VCaP (cell line): ENCODE measurements at regions not wholly inside any gene's neighbourhood (a gene's known extent, or its start where the extent isn't known, plus 50 kb on each side); places are given as distances from the start of the nearest gene placed in this dataset.
"Not testable (repeated sequence)": the region's sequence is repeated elsewhere in the genome, so short reads cannot be mapped to it uniquely, and the experiment has no call there.

Source experiments
- H3K27ac ChIP-seq: fragments of 450-650 bp; 2 replicates; pipeline ENCODE4 v1.5.1; 2017
- TF ChIP-seq, protein P1 (sequence below): fragments of 450-650 bp; conservative IDR thresholded peaks from 2 replicates; pipeline ENCODE4 v1.5.1; 2017; ENCODE audit warnings: mild to moderate bottlenecking, moderate library complexity

- TF ChIP-seq, protein P1, sequence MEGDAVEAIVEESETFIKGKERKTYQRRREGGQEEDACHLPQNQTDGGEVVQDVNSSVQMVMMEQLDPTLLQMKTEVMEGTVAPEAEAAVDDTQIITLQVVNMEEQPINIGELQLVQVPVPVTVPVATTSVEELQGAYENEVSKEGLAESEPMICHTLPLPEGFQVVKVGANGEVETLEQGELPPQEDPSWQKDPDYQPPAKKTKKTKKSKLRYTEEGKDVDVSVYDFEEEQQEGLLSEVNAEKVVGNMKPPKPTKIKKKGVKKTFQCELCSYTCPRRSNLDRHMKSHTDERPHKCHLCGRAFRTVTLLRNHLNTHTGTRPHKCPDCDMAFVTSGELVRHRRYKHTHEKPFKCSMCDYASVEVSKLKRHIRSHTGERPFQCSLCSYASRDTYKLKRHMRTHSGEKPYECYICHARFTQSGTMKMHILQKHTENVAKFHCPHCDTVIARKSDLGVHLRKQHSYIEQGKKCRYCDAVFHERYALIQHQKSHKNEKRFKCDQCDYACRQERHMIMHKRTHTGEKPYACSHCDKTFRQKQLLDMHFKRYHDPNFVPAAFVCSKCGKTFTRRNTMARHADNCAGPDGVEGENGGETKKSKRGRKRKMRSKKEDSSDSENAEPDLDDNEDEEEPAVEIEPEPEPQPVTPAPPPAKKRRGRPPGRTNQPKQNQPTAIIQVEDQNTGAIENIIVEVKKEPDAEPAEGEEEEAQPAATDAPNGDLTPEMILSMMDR, result no peak
- H3K27ac ChIP-seq, result no peak overlapping the region
Observed at GRCh38 chr10:45151467-45152214, 150.9 kb downstream of the ZNF22 start.

DNA sequence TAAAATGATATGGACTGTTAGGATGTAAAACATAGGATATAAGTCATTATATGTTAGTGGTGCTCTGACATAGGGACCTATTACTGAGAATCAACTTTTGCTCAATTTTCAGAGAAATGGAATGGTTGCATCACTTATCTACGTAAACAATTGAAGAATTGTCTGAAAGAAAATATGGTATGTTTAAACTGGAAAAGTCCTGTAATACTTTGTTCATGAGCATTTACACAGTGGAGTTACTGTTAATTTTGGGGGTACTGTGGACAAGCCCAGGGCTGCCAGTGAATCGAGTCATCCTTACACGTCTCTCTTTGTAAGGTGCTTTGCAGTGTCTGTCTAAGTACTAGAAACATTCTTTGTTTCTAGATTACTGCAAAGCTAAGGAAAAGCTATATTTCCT, 152.0 kb downstream of the ZNF22 start:
- H3K27ac ChIP-seq, result no peak overlapping the region
- TF ChIP-seq, protein P1, result no peak

DNA sequence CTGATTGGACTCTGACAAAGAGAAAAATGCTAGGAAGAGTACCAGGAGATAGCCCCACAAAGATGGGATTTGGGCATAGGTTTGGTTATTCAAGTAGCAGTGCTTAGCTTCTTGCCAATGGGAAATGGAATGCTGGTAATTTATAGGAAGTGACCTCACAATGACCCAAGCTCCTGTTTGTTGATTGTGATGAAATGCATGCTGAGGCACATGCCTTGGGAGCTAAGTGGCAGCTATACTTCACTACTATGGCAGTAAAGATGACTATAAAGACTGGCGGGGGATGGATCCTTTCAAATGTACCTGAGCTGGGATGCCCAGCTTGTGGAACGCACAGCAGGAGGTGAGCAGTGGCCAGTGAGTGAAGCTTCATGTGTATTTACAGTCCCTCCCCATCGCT, 153.8 kb downstream of the ZNF22 start:
- TF ChIP-seq, protein P1, result no peak
- H3K27ac ChIP-seq, result no peak overlapping the region

- TF ChIP-seq, protein P1, result no peak
- no peak overlapping the region for H3K27ac ChIP-seq
Observed at GRCh38 chr10:45155784-45156183, 155.1 kb downstream of the ZNF22 start.

DNA sequence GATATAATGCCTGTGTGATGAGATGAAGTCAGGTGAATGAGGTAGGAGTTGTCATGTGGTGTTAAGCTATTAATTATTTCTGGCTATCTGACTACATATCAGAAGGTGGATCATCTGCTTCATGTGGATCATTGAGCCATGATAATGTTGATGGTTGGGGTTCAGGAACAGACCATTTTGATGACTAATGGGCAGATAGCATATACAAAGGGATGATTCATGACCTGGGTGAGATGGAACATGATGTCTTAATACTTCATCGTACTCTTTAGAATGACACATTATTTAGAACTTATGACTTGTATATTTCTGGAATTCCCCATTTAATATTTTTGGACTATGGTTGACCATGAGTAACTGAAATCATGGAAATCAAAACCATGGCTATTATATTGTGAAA, 155.1 kb downstream of the OR13A1 start:
- TF ChIP-seq, protein P1, result no peak
- no peak overlapping the region for H3K27ac ChIP-seq

DNA sequence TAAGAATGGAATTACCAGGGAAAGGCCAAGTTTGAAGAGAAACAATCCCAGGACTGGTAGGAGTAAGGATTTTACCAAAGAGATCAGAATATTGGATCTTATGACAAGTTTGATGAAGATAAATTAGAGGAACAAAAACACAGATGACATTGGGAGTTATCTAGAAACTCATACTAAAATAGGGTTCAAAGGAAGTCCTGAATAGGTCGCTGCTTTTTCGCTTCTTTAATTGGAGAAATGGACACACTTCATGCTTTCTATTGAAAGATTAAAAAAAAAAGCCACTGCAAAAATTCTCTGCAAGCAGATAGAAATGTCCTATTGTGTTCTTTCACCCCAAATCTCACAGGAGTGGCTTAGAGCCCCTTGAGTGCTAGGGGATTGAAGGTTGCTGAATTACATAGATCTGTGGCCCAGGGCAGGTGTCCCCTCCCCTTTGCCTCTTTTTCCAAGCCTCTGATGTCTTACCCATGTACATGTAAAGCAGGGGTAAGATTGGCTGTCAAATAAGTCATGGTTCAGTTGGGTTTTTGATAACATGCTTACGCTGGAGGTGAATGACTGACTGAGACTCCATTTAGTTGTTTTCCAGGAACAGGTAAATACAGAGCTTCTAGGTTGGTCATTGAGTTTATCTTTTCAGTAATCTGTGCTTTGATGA, 152.0 kb downstream of the OR13A1 start:
- H3K27ac ChIP-seq, result no peak overlapping the region
- TF ChIP-seq, protein P1, result no peak

GRCh38 chr10:45175520-45176118, 139.8 kb downstream of the OR13A1 start:
- not testable (repeated sequence) for H3K27ac ChIP-seq

DNA sequence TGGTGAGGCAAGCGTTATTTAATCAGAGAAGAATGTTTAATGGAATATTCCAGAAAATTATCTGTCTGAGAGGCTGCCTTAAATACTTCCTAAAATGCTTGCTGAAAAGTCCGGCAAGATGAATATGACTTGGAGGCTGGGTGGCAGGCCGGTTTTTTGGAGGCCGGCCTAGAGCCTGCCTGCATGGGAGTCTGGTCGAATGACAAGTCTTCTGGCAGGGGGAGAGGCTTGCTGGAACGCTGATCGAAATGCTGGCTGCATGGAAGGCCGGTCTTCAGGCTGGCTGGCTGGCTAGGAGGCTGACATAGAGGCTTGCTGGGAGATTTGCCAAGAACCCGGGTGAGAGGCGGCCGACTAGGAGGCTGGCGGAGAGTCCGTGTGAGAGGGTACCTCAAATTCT, 135.7 kb downstream of the OR13A1 start:
- no peak overlapping the region for H3K27ac ChIP-seq
- TF ChIP-seq, protein P1, result no peak
